ENCODE measurements at regions not wholly inside any gene's neighbourhood (a gene's known extent, or its start where the extent isn't known, plus 50 kb on each side); places are given as distances from the start of the nearest gene placed in this dataset.
"Not testable (repeated sequence)": the region's sequence is repeated elsewhere in the genome, so short reads cannot be mapped to it uniquely, and the experiment has no call there.

DNA sequence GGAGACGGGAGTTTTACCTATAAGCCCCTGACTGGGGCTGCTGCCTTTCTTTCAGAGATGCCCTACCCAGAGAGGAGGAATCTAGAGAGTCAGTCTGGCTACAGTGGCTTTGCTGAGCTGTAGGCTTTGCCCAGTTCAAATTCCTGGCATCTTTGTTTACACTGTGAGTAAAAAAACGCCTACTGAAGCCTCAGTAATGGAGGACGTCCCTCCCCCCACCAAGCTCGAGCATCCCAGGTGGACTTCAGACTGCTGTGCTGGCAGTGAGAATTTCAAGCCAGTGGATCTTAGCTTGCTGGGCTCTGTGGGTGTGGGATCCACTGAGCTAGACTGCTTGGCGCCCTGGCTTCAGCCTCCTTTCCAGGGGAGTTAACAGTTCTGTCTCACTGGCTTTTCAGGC, 237.1 kb upstream of the NT5E start:
- TF ChIP-seq, protein P1, sequence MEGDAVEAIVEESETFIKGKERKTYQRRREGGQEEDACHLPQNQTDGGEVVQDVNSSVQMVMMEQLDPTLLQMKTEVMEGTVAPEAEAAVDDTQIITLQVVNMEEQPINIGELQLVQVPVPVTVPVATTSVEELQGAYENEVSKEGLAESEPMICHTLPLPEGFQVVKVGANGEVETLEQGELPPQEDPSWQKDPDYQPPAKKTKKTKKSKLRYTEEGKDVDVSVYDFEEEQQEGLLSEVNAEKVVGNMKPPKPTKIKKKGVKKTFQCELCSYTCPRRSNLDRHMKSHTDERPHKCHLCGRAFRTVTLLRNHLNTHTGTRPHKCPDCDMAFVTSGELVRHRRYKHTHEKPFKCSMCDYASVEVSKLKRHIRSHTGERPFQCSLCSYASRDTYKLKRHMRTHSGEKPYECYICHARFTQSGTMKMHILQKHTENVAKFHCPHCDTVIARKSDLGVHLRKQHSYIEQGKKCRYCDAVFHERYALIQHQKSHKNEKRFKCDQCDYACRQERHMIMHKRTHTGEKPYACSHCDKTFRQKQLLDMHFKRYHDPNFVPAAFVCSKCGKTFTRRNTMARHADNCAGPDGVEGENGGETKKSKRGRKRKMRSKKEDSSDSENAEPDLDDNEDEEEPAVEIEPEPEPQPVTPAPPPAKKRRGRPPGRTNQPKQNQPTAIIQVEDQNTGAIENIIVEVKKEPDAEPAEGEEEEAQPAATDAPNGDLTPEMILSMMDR (IDR thresholded peaks at IDR 0.05) = not testable (repeated sequence)
- TF ChIP-seq POLR2A (IDR thresholded peaks at IDR 0.05) = not testable (repeated sequence)

Measured in sigmoid colon (tissue), 3 donors.